ENCODE measurements at regions not wholly inside any gene's neighbourhood (a gene's known extent, or its start where the extent isn't known, plus 50 kb on each side); places are given as distances from the start of the nearest gene placed in this dataset.
"Not testable (repeated sequence)": the region's sequence is repeated elsewhere in the genome, so short reads cannot be mapped to it uniquely, and the experiment has no call there.

DNA sequence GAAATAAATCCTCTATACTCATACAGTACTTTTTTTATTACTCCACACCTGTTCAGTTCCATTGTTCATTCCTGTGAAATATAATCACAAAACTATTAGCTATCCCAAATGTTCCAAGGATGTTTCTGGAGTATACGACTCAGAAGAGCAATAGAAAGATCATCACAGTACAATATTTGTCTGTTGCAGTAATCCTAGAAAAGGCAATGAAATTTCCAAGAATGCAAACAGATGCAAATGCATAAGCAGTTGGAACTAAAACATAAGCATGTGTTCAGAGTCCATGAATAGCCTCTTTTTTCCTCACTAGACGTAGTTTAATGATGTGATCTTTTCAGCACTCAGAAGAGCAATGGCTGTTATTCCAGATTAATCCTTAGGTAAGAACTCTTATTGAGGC is 55.2 kb downstream of the RTL3 start:
- no peaks in the 10 kb centered on the region for H3K36me3 Mint-ChIP-seq
- no peaks in the 10 kb centered on the region for H3K9me3 Mint-ChIP-seq
- H3K27me3 Mint-ChIP-seq: no peaks in the 10 kb centered on the region
- no peaks in the 10 kb centered on the region for H3K4me1 Mint-ChIP-seq
- no peak overlapping the region for H3K4me3 Mint-ChIP-seq
- H3K27ac Mint-ChIP-seq: no peak overlapping the region

DNA sequence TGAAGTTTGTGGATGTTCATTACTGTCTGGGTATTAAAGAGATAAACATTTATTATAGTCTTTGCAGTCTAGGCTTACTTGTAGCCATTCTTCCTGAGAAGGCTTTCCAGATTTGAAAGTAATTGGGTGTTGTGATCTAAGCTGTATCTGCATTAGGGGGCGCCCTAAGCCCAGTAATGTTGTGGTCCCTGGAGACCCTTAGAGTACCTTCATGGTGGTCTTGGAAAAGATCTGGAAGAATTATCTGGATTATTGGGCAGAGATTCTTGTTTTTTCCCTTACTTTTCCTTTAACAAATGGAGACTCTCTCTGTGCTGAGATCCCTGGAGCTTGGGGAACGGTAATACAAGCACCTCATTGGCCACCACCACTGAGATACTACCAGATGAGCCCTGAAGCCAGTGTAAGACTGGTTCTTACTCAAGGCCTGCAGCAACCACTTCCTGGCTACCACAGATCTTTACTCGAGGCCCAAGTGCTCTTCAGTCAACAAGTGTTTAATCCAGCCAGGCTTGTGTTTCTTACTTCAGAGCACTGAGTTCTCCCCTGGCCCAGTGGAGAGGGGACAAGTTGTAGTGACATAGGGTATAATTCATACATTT is 63.1 kb downstream of the RTL3 start:
- H3K27me3 Mint-ChIP-seq: no peaks in the 10 kb centered on the region

DNA sequence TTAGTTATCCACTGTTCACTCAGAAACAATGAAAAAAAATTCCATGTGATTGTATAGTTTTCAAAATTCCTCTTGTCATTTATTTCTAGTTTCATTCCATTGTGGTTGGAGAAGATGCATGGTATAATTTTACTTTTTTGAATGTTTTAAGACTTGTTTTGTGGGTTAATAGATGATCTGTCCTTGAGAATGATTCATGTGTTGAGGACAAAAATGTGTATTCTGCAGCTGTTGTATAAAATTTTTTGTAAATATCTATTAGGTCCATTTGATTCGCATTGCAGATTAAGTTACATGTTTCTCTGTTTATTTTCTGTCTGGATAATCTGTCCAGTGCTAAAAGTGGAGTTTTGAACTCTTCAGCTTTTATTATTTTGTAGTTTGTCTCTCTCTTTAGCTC is 65.4 kb downstream of the RTL3 start:
- peaks cover 7% of the 10 kb centered on the region for H3K9me3 Mint-ChIP-seq
- no peak overlapping the region for H3K27ac Mint-ChIP-seq
- H3K4me1 Mint-ChIP-seq: no peaks in the 10 kb centered on the region
- H3K27me3 Mint-ChIP-seq: no peaks in the 10 kb centered on the region
- H3K4me3 Mint-ChIP-seq: no peak overlapping the region
- peaks cover 5% of the 10 kb centered on the region for H3K36me3 Mint-ChIP-seq

More for the DNA sequence above, 63.1 kb downstream of the RTL3 start:
- H3K4me3 Mint-ChIP-seq: no peak overlapping the region
- H3K4me1 Mint-ChIP-seq: no peaks in the 10 kb centered on the region
- peaks cover 5% of the 10 kb centered on the region for H3K36me3 Mint-ChIP-seq
- H3K9me3 Mint-ChIP-seq: peaks cover 7% of the 10 kb centered on the region
- H3K27ac Mint-ChIP-seq: no peak overlapping the region

DNA sequence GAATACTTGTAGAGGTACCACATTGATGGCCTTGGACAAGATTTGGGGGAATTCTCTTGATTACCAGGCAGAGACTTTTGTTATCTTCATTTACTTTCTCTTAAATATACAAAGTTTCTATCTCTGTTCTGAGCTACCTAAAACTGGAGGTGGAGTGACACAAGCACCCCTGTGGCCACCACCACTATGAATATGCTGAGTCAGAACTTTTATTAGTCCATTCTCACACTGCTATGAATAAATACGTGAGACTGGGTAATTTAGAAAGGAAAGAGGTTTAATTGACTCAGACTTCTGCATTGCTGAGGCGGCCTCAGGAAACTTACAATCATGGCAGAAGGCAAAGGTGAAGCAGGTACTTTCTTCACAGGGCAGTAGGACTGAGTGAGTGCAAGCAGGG is 67.1 kb downstream of the RTL3 start:
- peaks cover 7% of the 10 kb centered on the region for H3K9me3 Mint-ChIP-seq
- H3K27me3 Mint-ChIP-seq: no peaks in the 10 kb centered on the region
- peaks cover 5% of the 10 kb centered on the region for H3K36me3 Mint-ChIP-seq
- H3K4me1 Mint-ChIP-seq: no peaks in the 10 kb centered on the region
- no peak overlapping the region for H3K27ac Mint-ChIP-seq
- H3K4me3 Mint-ChIP-seq: no peak overlapping the region

DNA sequence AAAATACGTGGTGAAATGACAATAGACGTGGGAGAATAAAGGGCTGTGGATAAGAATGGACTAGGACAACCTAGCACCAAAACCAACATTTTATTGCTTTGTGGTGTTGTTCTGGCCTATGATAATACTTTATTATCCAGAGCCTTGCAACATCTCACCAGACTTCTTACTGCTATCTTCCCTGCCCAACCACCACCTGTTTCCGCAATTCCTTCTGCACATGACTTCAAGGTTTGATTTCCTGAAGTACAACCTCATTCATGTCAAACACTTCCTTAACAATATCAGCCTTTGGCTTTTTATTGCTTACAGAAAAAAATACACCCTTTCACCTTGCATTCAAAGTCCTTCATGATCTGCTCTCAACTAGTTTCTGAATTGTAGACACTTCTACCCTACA is 84.8 kb downstream of the RTL3 start:
- no peak overlapping the region for H3K4me3 Mint-ChIP-seq
- H3K9me3 Mint-ChIP-seq: no peaks in the 10 kb centered on the region
- no peak overlapping the region for H3K27ac Mint-ChIP-seq
- H3K4me1 Mint-ChIP-seq: peaks cover 4% of the 10 kb centered on the region
- H3K36me3 Mint-ChIP-seq: no peaks in the 10 kb centered on the region
- no peaks in the 10 kb centered on the region for H3K27me3 Mint-ChIP-seq

DNA sequence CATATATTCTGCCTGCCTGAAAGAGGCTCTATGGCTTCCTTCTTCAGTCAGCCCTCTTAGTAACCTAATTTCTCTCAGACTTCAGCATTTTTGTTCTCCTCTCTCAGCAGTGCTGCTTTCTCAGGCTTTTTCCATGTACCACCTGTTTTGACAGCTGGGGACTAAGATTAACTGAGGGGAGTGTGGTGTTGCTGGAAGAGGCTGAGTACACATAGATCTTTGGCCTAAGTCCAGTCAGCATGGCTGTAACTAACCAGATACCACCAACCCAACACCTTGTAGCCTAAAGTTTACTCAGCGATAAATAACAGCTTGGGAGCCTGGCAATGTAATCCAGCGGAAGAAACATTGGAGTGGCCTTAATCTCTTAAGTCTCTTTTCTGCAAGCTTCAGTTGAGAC is 85.5 kb downstream of the RTL3 start:
- H3K4me1 Mint-ChIP-seq: peaks cover 4% of the 10 kb centered on the region
- no peaks in the 10 kb centered on the region for H3K9me3 Mint-ChIP-seq
- no peak overlapping the region for H3K27ac Mint-ChIP-seq
- no peaks in the 10 kb centered on the region for H3K36me3 Mint-ChIP-seq
- no peaks in the 10 kb centered on the region for H3K27me3 Mint-ChIP-seq
- H3K4me3 Mint-ChIP-seq: no peak overlapping the region

DNA sequence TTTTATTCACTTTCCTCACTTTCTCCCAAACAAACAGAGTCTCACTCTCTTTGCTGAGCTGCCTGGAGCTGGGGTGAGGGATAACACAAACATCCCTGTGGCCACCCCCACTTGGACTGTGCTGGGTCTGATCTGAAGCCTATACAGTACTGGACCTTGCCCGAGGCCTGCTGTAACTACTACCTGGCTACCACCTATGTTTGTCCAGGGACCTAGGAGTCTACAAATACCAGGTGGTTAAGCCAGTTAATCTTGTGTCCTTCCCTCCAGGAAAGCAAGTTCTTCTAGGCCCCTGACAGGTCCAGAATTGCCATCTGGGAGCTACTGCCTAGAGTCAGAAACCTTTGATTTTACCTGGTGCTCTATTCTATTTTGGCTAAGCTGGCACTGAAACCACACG is 87.3 kb downstream of the RTL3 start:
- no peaks in the 10 kb centered on the region for H3K36me3 Mint-ChIP-seq
- peaks cover 4% of the 10 kb centered on the region for H3K4me1 Mint-ChIP-seq
- H3K27me3 Mint-ChIP-seq: no peaks in the 10 kb centered on the region
- no peak overlapping the region for H3K27ac Mint-ChIP-seq
- no peaks in the 10 kb centered on the region for H3K9me3 Mint-ChIP-seq
- H3K4me3 Mint-ChIP-seq: no peak overlapping the region

DNA sequence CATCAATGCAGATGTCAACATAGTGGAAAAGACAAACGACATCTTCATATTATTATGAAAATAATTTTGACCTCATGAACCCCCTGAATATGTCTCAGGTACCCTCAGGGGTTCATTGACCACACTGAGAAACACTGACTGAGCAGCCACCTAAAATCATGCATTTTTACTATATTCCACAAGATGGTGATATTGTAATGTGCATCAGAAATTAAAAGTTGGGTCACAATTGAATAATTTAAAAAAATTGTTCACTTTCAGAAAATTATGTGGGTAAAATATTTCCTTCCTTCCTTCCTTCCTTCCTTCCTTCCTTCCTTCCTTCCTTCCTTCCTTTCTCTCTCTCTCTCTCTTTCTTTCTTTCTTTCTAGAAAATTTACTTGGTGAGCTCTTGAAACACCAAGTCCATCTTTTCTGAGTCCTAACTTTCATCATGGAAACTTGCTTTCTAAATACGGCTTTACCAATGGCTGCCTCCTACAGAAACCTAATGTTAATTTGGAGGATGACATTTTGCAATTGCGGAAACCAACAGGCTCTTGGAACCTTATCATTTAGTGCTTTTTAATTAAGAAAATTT is 103.6 kb downstream of the RTL3 start:
- Mint-ChIP-seq H3K27me3 (no peaks in the 10 kb centered on the region), H3K36me3 (no peaks in the 10 kb centered on the region), H3K4me3 (no peak overlapping the region), H3K4me1 (peaks cover 3% of the 10 kb centered on the region), H3K27ac (peak overlapping the region; percentile 96), H3K9me3 (no peaks in the 10 kb centered on the region)

DNA sequence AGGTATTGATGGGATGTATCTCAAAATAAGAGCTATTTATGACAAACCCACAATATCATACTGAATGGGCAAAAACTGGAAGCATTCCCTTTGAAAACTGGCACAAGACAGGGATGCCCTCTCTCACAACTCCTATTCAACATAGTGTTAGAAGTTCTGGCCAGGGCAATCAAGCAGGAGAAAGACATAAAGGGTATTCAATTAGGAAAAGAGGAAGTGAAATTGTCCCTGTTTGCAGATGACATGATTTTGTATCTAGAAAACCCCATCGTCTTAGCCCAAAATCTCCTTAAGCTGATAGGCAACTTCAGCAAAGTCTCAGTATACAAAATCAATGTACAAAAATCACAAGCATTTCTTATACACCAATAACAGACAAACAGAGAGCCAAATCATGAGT is 106.5 kb downstream of the RTL3 start:
- not testable (repeated sequence) for H3K27me3 Mint-ChIP-seq, H3K36me3 Mint-ChIP-seq, H3K9me3 Mint-ChIP-seq, H3K27ac Mint-ChIP-seq, H3K4me3 Mint-ChIP-seq
- H3K4me1 Mint-ChIP-seq: peaks cover 14% of the 10 kb centered on the region

DNA sequence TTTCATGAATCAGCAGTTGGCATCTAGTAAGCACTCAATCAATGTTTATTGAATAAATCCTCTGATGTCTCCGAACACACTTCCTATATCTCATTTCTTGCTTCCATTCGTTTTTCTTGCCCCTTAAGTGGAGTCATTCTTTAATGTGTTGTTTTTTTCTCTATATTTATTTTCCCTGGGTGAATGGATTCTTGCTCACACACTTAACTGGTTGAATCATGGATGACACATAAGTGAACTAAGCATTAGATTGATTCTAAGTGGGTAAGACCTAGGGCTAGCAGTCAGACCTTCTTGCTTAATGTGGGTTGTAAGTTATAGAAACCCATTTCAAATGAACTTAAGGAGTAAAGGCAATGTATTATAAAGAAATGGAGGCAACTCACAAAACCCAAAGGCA is 111.1 kb downstream of the RTL3 start:
- no peaks in the 10 kb centered on the region for H3K9me3 Mint-ChIP-seq
- H3K4me3 Mint-ChIP-seq: no peak overlapping the region
- H3K27me3 Mint-ChIP-seq: no peaks in the 10 kb centered on the region
- peaks cover 1% of the 10 kb centered on the region for H3K36me3 Mint-ChIP-seq
- H3K4me1 Mint-ChIP-seq: peaks cover 12% of the 10 kb centered on the region
- H3K27ac Mint-ChIP-seq: peak overlapping the region; percentile 15

DNA sequence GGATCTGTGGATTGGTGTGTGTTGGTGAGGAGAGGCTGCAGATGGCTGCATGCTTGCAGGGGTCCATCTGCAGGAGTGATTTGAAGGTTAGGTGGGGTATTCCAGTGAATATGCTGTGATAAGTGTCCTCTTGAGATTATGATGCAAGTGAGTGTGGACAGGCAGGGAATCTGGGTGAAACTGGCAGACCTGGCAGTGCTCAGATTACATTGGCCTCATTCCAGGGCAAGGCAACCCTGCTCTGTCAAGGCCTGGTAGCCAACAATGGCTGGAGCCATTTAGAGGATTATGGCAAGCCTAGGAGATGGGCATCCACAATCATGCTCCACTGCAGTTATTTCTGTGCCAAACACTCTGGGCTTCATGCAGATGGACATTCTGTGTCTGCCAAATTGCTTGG is 113.9 kb downstream of the RTL3 start:
- peaks cover 5% of the 10 kb centered on the region for H3K36me3 Mint-ChIP-seq
- H3K27me3 Mint-ChIP-seq: no peaks in the 10 kb centered on the region
- no peak overlapping the region for H3K4me3 Mint-ChIP-seq
- peaks cover 12% of the 10 kb centered on the region for H3K4me1 Mint-ChIP-seq
- peaks cover 7% of the 10 kb centered on the region for H3K9me3 Mint-ChIP-seq
- no peak overlapping the region for H3K27ac Mint-ChIP-seq

DNA sequence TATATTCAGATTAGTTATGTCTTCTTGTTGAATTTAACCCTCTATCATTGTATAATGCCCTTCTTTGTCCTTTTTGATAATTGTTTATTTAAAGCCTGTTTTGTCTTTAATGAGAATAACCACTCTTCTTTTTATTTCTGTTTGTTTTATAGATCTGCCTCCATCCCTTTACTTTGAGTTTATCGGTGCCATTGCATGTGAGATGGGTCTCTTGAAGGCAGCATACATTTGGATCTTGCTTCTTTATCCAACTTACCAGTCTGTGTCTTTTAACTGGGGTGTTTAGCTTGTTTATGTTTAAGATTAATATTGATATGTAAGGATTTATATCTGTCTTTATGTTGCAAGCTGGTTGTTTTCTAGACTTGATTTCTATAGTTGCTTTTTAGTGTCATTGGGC is 115.8 kb downstream of the RTL3 start:
- Mint-ChIP-seq H3K4me1 (peaks cover 8% of the 10 kb centered on the region), H3K36me3 (peaks cover 6% of the 10 kb centered on the region), H3K4me3 (no peak overlapping the region), H3K27ac (no peak overlapping the region), H3K27me3 (no peaks in the 10 kb centered on the region), H3K9me3 (peaks cover 7% of the 10 kb centered on the region)

DNA sequence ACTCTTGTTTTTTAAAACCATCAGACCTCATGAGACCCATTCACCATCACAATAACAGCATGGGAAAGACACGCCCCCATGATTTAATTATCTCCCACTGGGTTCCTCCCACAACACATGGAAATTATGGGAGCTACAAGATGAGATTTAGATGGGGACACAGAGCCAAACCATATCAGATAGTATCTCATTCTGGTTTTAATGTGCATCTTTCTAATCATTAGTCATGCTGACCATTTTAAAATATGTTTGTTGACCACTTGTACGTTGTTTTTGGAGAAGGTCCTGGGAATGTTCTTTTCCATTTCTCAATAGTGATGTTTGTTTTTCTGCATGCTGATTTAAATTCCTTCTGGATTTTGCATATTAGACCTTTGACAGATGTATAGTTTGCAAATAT is 119.0 kb downstream of the RTL3 start:
- Mint-ChIP-seq H3K4me1 (peaks cover 4% of the 10 kb centered on the region), H3K27ac (no peak overlapping the region), H3K4me3 (no peak overlapping the region), H3K27me3 (no peaks in the 10 kb centered on the region), H3K9me3 (peaks cover 7% of the 10 kb centered on the region), H3K36me3 (peaks cover 6% of the 10 kb centered on the region)

DNA sequence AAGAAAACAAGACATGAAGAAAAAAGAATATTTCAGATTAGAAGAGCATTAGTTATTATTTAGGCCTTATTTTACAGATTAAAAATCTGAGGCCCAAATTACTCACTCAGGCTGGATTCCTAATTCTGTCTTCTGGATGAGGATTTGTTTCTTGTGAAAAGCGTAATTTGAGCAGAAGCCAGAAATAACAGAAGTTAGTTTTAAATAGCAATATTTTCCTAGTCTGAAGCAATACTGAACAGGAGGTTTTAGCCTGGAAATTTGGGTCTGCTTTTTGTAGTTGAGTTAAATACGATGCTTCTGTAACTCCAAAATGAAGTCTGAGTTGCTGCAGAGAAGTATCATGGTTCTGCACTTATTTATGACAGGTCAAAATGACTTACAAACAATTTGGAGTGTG is 124.9 kb downstream of the RTL3 start:
- Mint-ChIP-seq H3K36me3 (no peaks in the 10 kb centered on the region), H3K4me1 (peaks cover 20% of the 10 kb centered on the region), H3K4me3 (no peak overlapping the region), H3K27ac (no peak overlapping the region), H3K27me3 (no peaks in the 10 kb centered on the region), H3K9me3 (no peaks in the 10 kb centered on the region)

DNA sequence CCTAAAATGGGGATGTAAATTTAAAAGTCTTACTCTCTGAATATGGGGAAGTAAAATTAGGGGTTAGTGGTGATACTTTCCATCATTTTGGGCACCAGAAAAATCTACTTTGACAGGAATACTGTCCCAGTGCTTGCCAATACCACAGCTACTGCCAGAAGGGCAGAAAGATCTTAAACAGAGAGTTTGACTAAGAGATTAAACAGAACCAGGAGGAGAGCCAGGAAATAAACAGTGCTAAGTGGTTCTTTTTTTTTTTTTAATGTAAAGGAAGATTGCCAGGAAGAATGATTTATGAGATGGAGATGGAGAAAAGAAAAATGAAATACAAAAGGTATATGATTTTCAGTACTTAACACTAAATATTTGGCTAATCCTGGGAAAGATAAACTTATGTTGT is 126.8 kb downstream of the RTL3 start:
- H3K4me1 Mint-ChIP-seq: peaks cover 26% of the 10 kb centered on the region
- H3K36me3 Mint-ChIP-seq: no peaks in the 10 kb centered on the region
- no peaks in the 10 kb centered on the region for H3K27me3 Mint-ChIP-seq
- H3K9me3 Mint-ChIP-seq: no peaks in the 10 kb centered on the region
- H3K4me3 Mint-ChIP-seq: no peak overlapping the region
- H3K27ac Mint-ChIP-seq: peak overlapping the region; percentile 65

DNA sequence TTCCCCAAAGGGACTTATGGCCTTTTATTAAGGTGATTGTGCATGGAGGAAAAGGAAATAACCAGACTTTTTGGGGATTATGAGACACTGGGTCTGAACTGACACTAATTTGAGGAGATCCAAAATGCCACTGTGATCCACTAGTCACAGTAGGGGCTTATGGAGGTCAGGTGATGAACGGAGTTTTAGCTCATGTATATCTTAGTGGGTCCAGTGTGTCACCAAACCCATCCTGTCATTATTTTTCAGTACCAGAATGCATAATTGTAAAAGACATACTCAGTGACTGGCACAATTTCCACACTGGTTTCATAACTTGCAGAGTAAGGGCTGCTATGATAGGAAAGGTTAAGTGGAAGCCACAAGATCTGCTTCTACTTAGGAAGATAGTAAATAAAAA is 131.3 kb downstream of the RTL3 start:
- H3K4me3 Mint-ChIP-seq: no peak overlapping the region
- H3K9me3 Mint-ChIP-seq: no peaks in the 10 kb centered on the region
- H3K4me1 Mint-ChIP-seq: peaks cover 22% of the 10 kb centered on the region
- no peaks in the 10 kb centered on the region for H3K27me3 Mint-ChIP-seq
- H3K36me3 Mint-ChIP-seq: no peaks in the 10 kb centered on the region
- no peak overlapping the region for H3K27ac Mint-ChIP-seq

DNA sequence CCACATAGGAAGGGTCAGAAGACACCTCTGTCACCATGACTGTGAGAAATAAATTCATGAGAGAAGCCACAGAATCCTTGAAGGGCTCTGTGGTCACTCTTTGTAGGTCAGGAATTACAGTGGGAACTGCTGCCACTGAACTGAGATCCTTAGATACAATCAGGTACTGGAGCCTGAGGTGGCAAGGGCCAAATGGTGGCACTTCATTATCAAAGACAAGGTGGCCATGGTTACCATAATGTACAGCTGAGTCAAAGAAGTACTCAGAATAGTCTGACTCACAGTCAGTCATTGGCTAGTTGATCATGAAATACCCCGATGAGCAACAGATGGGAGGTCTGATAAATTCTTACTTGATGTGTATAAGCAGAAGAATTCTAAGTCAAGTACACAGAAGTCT is 131.9 kb downstream of the RTL3 start:
- Mint-ChIP-seq H3K36me3 (no peaks in the 10 kb centered on the region), H3K27ac (peak overlapping the region; percentile 53), H3K9me3 (no peaks in the 10 kb centered on the region), H3K4me1 (peaks cover 18% of the 10 kb centered on the region), H3K27me3 (no peaks in the 10 kb centered on the region), H3K4me3 (no peak overlapping the region)
